Endothelial cell (in vitro differentiated cells): ENCODE measurements at regions not wholly inside any gene's neighbourhood (a gene's known extent, or its start where the extent isn't known, plus 50 kb on each side); places are given as distances from the start of the nearest gene placed in this dataset.

Source experiments
- DNase-seq: peaks from one replicate; pipeline ENCODE4 v3.0.0; 2021; ENCODE audit warnings: low spot score
- H3K27ac Mint-ChIP-seq: one replicate; pipeline ENCODE4 v1.8.0; 2021; ENCODE audit warnings: mixed read lengths, inconsistent platforms; ENCODE audit not compliant: unreplicated experiment
- H3K27me3 Mint-ChIP-seq: one replicate; pipeline ENCODE4 v1.8.0; 2021; ENCODE audit warnings: mild to moderate bottlenecking, moderate library complexity, mixed read lengths, inconsistent platforms; ENCODE audit not compliant: unreplicated experiment
- H3K36me3 Mint-ChIP-seq: one replicate; pipeline ENCODE4 v1.8.0; 2021; ENCODE audit warnings: mild to moderate bottlenecking, low read depth, mixed read lengths, inconsistent platforms; ENCODE audit not compliant: unreplicated experiment
- H3K4me1 Mint-ChIP-seq: one replicate; pipeline ENCODE4 v1.8.0; 2021; ENCODE audit warnings: mild to moderate bottlenecking, mixed read lengths, inconsistent platforms; ENCODE audit not compliant: unreplicated experiment
- H3K4me3 Mint-ChIP-seq: one replicate; pipeline ENCODE4 v1.8.0; 2021; ENCODE audit warnings: mild to moderate bottlenecking, mixed read lengths, inconsistent platforms; ENCODE audit not compliant: unreplicated experiment
- H3K9me3 Mint-ChIP-seq: one replicate; pipeline ENCODE4 v1.8.0; 2021; ENCODE audit warnings: mixed read lengths, inconsistent platforms; ENCODE audit not compliant: unreplicated experiment
- CTCF ChIP-seq: fragments of 200-600 bp; sonication (generic); IDR thresholded peaks from one replicate; pipeline ENCODE4 v1.5.0; 2021; ENCODE audit warnings: antibody characterized with exemption; ENCODE audit not compliant: unreplicated experiment

- Mint-ChIP-seq H3K27me3 (no peaks in the 10 kb centered on the region), H3K4me3 (no peak overlapping the region), H3K36me3 (no peaks in the 10 kb centered on the region), H3K9me3 (no peaks in the 10 kb centered on the region), H3K4me1 (no peaks in the 10 kb centered on the region), H3K27ac (no peak overlapping the region)
- DNase-seq = no peak
- TF ChIP-seq CTCF = no peak
Measured at GRCh38 chr1:87165177-87165576, 163.5 kb upstream of the LMO4 start.

GRCh38 chr1:87167157-87167789, 161.4 kb upstream of the LMO4 start:
- Mint-ChIP-seq H3K36me3 (no peaks in the 10 kb centered on the region), H3K27ac (no peak overlapping the region), H3K9me3 (no peaks in the 10 kb centered on the region), H3K4me1 (no peaks in the 10 kb centered on the region), H3K27me3 (no peaks in the 10 kb centered on the region), H3K4me3 (no peak overlapping the region)
- DNase-seq = no peak
- no peak for TF ChIP-seq CTCF

GRCh38 chr1:87167848-87168525, 160.7 kb upstream of the LMO4 start:
- Mint-ChIP-seq H3K9me3 (no peaks in the 10 kb centered on the region), H3K27me3 (no peaks in the 10 kb centered on the region), H3K36me3 (no peaks in the 10 kb centered on the region), H3K4me3 (no peak overlapping the region), H3K27ac (no peak overlapping the region), H3K4me1 (no peaks in the 10 kb centered on the region)
- no peak for TF ChIP-seq CTCF
- DNase-seq = no peak

- no peak for TF ChIP-seq CTCF
- no peaks in the 10 kb centered on the region for H3K9me3 Mint-ChIP-seq
- no peak for DNase-seq
- H3K4me3 Mint-ChIP-seq = no peak overlapping the region
- no peaks in the 10 kb centered on the region for H3K36me3 Mint-ChIP-seq
- no peak overlapping the region for H3K27ac Mint-ChIP-seq
- no peaks in the 10 kb centered on the region for H3K27me3 Mint-ChIP-seq
- H3K4me1 Mint-ChIP-seq = no peaks in the 10 kb centered on the region
Measured at GRCh38 chr1:87169263-87169910, 159.3 kb upstream of the LMO4 start.

- no peak for DNase-seq
- H3K27ac Mint-ChIP-seq = no peak overlapping the region
- H3K9me3 Mint-ChIP-seq = no peaks in the 10 kb centered on the region
- no peaks in the 10 kb centered on the region for H3K27me3 Mint-ChIP-seq
- no peak overlapping the region for H3K4me3 Mint-ChIP-seq
- no peak for TF ChIP-seq CTCF
- H3K4me1 Mint-ChIP-seq = no peaks in the 10 kb centered on the region
- no peaks in the 10 kb centered on the region for H3K36me3 Mint-ChIP-seq
Measured at GRCh38 chr1:87170157-87170556, 158.5 kb upstream of the LMO4 start.
